ENCODE measurements at regions not wholly inside any gene's neighbourhood (a gene's known extent, or its start where the extent isn't known, plus 50 kb on each side); places are given as distances from the start of the nearest gene placed in this dataset.

GRCh38 chr3:116836286-116836685, 126.7 kb downstream of the TUSC7 start:
- TF ChIP-seq CTCF (IDR thresholded peaks at IDR 0.05) (no peak), YY1 (IDR thresholded peaks at IDR 0.05; ENCODE audit: low read depth) (no peak), SMC3 (IDR thresholded peaks at IDR 0.05; ENCODE audit: low read depth, low read length) (no peak), NFIC (IDR thresholded peaks at IDR 0.05; ENCODE audit: borderline replicate concordance) (peak; percentile 62), RAD21 (IDR thresholded peaks at IDR 0.05; ENCODE audit: low read length) (no peak), GABPA (IDR thresholded peaks at IDR 0.05; ENCODE audit: low read depth) (no peak), POLR2AphosphoS5 (IDR thresholded peaks at IDR 0.05; ENCODE audit: low read depth, low read length) (no peak), TEAD4 (IDR thresholded peaks at IDR 0.05; ENCODE audit: borderline replicate concordance, insufficient read depth) (peak; percentile 81), USF2 (IDR thresholded peaks at IDR 0.05; ENCODE audit: borderline replicate concordance, low read depth, low read length) (no peak), FOSL2 (IDR thresholded peaks at IDR 0.05; ENCODE audit: borderline replicate concordance, low read depth) (peak; percentile 85; the same call in 1 of the 2 replicates), JUND (IDR thresholded peaks at IDR 0.05) (peak; percentile 82), ELF1 (IDR thresholded peaks at IDR 0.05) (no peak), PBX3 (IDR thresholded peaks at IDR 0.05) (peak; percentile 89)
